OCI-LY1 (cell line): ENCODE measurements at regions not wholly inside any gene's neighbourhood (a gene's known extent, or its start where the extent isn't known, plus 50 kb on each side); places are given as distances from the start of the nearest gene placed in this dataset.
A peak's percentile ranks its signal among the peaks of the same experiment; 100 is the strongest.

Experiments used
- EZH2 ChIP-seq: fragments of 200-600 bp; sonication (generic), shearing (Covaris generic); IDR thresholded peaks from 2 replicates; pipeline ENCODE4 v1.8.0; 2017; ENCODE audit warnings: borderline replicate concordance, mixed run types, mild to moderate bottlenecking, antibody characterized with exemption, low read length, moderate library complexity, mixed read lengths
- TF ChIP-seq, protein P1 (sequence below): fragments of 200-600 bp; sonication (generic), shearing (Covaris generic); IDR thresholded peaks from 2 replicates; pipeline ENCODE4 v1.5.1; 2017; ENCODE audit warnings: mild to moderate bottlenecking, antibody characterized with exemption, low read length, moderate library complexity, mixed read lengths

DNA sequence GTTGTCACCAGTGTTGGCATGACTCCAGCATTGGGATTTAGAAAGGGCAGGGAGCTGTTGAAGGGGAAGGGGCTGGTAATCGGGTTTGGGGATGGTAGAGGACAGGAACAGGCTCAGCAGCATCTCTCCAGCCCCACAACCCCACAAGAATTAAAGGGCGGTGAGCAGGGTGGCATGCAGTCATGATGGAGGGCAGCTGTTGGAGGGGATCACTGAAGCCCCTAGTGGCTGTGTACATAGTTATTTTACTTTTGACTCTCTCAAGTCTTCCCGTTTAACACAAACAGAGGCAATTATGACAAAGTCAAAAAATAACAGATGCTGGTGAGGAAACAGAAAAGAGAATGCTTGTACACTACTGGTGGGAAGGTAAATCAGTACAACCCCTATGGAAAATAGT is 213.8 kb downstream of the URB2 start:
- TF ChIP-seq, protein P1, sequence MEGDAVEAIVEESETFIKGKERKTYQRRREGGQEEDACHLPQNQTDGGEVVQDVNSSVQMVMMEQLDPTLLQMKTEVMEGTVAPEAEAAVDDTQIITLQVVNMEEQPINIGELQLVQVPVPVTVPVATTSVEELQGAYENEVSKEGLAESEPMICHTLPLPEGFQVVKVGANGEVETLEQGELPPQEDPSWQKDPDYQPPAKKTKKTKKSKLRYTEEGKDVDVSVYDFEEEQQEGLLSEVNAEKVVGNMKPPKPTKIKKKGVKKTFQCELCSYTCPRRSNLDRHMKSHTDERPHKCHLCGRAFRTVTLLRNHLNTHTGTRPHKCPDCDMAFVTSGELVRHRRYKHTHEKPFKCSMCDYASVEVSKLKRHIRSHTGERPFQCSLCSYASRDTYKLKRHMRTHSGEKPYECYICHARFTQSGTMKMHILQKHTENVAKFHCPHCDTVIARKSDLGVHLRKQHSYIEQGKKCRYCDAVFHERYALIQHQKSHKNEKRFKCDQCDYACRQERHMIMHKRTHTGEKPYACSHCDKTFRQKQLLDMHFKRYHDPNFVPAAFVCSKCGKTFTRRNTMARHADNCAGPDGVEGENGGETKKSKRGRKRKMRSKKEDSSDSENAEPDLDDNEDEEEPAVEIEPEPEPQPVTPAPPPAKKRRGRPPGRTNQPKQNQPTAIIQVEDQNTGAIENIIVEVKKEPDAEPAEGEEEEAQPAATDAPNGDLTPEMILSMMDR, result peak; percentile 31; the same call in 1 of the 2 replicates
- no peak for TF ChIP-seq EZH2
